Adipocyte (in vitro differentiated cells): ENCODE measurements at regions not wholly inside any gene's neighbourhood (a gene's known extent, or its start where the extent isn't known, plus 50 kb on each side); places are given as distances from the start of the nearest gene placed in this dataset.

Source experiments
- DNase-seq: peaks from one replicate; pipeline ENCODE4 v3.0.0-alpha.2; 2015; ENCODE audit warnings: low read depth
- H3K27me3 ChIP-seq: replicated peaks from 2 replicates; pipeline ENCODE4 v1.7.0; 2013; ENCODE audit warnings: mild to moderate bottlenecking, low read length, moderate library complexity; ENCODE audit not compliant: control insufficient read depth, insufficient read depth
- H3K36me3 ChIP-seq: 2 replicates; pipeline ENCODE4 v1.7.0; 2013; ENCODE audit warnings: low read length, mild to moderate bottlenecking, moderate library complexity; ENCODE audit not compliant: control insufficient read depth, insufficient read depth, severe bottlenecking
- H3K4me1 ChIP-seq: 2 replicates; pipeline ENCODE4 v1.7.0; 2013; ENCODE audit warnings: mild to moderate bottlenecking, low read length, moderate library complexity; ENCODE audit not compliant: control insufficient read depth, insufficient read depth
- H3K4me3 ChIP-seq: 2 replicates; pipeline ENCODE4 v1.7.0; 2013; ENCODE audit warnings: mild to moderate bottlenecking, low read length, moderate library complexity
- H3K9ac ChIP-seq: 2 replicates; pipeline ENCODE4 v1.7.0; 2013; ENCODE audit warnings: mild to moderate bottlenecking, low read length, moderate library complexity
- H3K9me3 ChIP-seq: 2 replicates; pipeline ENCODE4 v1.7.0; 2013; ENCODE audit warnings: mild to moderate bottlenecking, low read length, moderate library complexity; ENCODE audit not compliant: control insufficient read depth

DNA sequence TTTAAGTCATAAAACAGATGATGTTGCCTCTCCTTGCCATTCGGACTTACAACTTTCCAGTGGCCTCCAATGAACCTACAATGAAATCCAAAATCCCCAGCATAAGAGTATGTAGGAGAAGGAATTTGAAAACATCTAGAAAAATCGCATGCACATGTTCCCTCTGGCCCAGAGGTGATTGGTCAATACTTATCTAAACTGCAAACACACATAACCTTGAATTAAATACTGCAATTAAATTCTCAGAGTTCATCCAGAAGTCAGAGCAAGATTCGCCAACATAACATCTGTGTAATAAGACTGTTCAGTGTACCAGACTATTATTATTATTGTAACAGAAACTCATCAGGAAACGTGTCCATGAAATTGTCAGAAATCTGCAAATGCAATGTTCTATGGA lies 82.2 kb upstream of the USP29 start:
- Histone ChIP-seq H3K4me1 (no peaks in the 10 kb centered on the region), H3K4me3 (no peak overlapping the region), H3K27me3 (no peaks in the 10 kb centered on the region), H3K9me3 (peaks cover 13% of the 10 kb centered on the region), H3K9ac (no peak overlapping the region), H3K36me3 (no peaks in the 10 kb centered on the region)
- no peak for DNase-seq

DNA sequence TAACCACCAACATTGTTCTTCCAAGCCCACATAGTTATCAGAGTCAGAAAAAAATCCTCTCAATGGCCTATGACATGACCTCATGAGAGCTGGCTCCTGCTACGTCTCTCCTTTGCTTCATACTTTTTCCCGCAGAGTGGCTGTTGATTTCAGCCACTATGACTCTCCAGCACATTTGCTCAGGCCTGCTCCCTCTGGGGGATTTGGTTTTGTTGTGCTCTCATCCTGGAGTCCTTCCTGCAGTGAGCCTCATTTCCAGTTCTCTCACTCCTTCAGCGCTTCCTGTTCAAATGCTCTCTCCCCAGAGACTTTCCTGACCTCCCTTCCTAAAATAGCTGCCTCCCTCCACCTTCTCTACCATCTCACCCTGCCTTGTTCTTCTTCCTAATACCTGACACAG lies 72.0 kb upstream of the USP29 start:
- H3K27me3 ChIP-seq = no peaks in the 10 kb centered on the region
- peaks cover 8% of the 10 kb centered on the region for H3K9me3 ChIP-seq

DNA sequence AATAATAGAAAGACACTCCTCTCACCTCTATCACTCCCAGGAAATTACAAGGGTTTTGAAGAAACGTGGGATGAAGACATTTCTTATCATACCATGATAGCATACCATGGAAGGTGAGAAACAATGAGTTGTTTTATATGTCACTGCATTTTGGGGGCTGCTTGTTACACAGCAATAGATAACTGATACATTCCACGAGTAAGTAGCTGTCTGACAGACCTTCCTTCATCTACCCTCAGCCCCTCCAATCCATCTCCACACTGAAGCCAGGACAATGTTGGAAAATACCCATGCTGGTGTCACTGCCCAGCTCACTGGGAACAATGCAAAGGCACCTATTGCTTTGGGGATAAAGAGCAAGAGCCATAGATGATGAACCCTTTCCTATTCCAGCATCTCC lies 68.9 kb upstream of the USP29 start:
- Histone ChIP-seq H3K9ac (no peak overlapping the region), H3K9me3 (peaks cover 8% of the 10 kb centered on the region), H3K36me3 (no peaks in the 10 kb centered on the region), H3K4me3 (no peak overlapping the region), H3K27me3 (no peaks in the 10 kb centered on the region), H3K4me1 (no peaks in the 10 kb centered on the region)
- no peak for DNase-seq

More for the DNA sequence above, 72.0 kb upstream of the USP29 start:
- no peaks in the 10 kb centered on the region for H3K36me3 ChIP-seq
- no peak overlapping the region for H3K9ac ChIP-seq
- no peak overlapping the region for H3K4me3 ChIP-seq
- H3K4me1 ChIP-seq = no peaks in the 10 kb centered on the region
- DNase-seq = no peak

DNA sequence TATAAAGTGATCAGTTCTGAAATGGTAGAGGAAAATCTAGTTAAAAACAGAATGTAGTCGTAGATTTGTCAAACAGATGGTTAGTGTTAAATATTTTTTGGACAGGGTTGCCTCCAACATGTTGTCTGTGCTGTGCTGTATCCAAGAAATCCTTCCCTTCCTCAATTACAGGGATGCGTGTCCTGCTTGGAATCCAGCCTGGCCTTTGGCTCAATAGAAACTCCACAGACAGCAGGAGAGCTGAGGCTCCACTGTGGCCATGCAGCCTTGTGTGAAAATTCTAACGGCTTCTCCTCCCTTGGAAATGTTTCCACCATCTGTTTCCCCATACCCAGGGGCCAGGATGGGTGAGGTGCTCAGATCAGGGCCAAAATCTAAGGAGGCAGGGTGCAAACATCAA lies 67.7 kb upstream of the USP29 start:
- Histone ChIP-seq H3K36me3 (no peaks in the 10 kb centered on the region), H3K9ac (no peak overlapping the region), H3K27me3 (no peaks in the 10 kb centered on the region), H3K4me1 (no peaks in the 10 kb centered on the region), H3K9me3 (peaks cover 8% of the 10 kb centered on the region), H3K4me3 (no peak overlapping the region)
- no peak for DNase-seq

DNA sequence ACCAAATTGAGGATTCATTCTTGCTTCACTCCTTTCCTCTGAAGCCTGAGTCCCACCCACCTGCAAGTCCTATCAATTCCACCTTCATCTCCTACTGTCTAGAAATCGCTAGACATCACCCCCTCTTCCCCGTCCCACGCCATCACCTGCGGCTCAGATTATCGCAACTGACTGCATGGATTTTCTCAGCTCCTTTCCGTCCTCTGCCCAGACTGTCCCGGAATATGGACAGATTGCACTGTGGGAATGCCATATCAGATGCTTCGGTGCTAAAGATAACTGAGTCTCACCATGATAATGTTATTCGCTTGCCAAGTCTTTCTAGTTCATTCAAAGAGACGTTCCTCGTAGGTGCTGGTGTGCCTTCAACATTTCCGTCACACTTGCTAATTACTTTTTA lies 66.4 kb upstream of the USP29 start:
- DNase-seq = no peak
- H3K9me3 ChIP-seq = peaks cover 3% of the 10 kb centered on the region
- no peak overlapping the region for H3K4me3 ChIP-seq
- H3K4me1 ChIP-seq = no peaks in the 10 kb centered on the region
- H3K27me3 ChIP-seq = no peaks in the 10 kb centered on the region
- H3K9ac ChIP-seq = no peak overlapping the region
- no peaks in the 10 kb centered on the region for H3K36me3 ChIP-seq

DNA sequence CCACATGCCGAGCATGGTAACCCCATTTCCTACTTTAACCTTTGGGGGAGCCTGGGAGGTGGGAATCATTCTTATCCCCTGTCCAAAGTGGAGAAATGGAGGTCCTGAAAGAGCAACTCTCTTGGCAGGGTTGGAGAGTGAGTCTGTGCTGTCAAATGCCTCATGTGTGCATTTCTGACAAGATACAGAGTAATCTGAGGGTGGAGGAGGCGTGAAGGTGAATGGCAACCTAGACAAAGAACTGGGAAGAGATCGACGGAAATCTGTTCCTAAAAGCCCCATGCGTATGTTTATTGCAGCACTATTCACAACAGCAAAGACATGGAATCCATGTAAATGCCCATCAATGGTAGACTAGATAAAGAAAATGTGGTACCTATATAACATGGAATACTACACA lies 63.8 kb upstream of the USP29 start:
- Histone ChIP-seq H3K4me3 (no peak overlapping the region), H3K36me3 (no peaks in the 10 kb centered on the region), H3K4me1 (no peaks in the 10 kb centered on the region), H3K27me3 (no peaks in the 10 kb centered on the region), H3K9ac (no peak overlapping the region), H3K9me3 (peaks cover 3% of the 10 kb centered on the region)
- DNase-seq = no peak

DNA sequence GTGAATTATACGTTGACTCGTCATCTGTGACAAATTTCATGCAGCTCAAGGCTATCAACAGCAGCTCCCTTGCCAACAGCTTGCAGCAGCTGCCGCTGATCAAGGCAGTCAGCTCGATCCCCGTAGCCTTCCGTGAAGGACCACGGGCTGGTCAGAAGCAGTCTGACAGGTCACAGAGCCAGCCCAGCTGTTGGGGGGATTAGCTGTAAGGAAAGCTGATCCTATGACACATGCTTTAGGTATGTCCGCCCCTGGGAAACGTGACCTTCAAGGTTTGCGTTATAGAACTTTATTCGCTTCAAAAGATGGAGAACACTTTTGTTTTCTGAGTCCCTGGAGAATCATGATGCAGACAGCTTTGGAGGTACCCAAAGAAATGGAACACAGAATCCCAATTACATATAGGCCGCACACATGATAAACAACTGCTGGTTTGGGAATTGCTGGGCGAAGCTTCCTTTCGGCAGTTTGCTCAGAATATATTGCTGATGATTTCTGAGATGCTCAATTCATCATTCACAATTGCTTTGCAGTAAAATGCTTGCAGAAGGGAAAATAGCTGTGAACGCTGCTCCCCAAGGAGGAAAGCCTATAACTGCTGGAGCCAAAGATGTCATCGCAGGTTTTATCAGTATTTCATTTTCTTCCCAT lies 62.6 kb upstream of the USP29 start:
- Histone ChIP-seq H3K27me3 (no peaks in the 10 kb centered on the region), H3K9ac (no peak overlapping the region), H3K4me1 (no peaks in the 10 kb centered on the region), H3K36me3 (no peaks in the 10 kb centered on the region), H3K4me3 (no peak overlapping the region), H3K9me3 (peaks cover 3% of the 10 kb centered on the region)
- peak; percentile 40 for DNase-seq

DNA sequence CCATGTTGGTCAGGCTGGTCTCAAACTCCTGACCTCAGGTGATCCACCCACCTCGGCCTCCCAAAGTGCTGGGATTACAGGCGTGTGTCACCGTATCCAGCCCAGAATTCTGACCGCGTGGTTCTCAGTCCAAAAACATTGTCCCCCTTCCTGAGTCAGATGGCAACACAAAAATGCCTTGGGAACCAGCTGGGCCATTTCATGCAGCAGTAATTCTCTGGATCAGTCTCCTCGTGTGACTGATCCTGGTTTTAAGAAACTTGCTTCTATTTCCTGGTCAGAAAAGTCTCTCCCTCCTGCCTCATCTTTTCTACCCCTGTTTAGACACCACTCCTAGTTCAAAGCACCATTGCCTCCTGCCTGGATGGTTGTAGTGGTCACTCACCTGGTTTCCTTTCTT lies 60.9 kb upstream of the USP29 start:
- Histone ChIP-seq H3K9me3 (peaks cover 8% of the 10 kb centered on the region), H3K36me3 (no peaks in the 10 kb centered on the region), H3K4me1 (no peaks in the 10 kb centered on the region), H3K4me3 (no peak overlapping the region), H3K27me3 (no peaks in the 10 kb centered on the region), H3K9ac (no peak overlapping the region)
- DNase-seq = no peak

DNA sequence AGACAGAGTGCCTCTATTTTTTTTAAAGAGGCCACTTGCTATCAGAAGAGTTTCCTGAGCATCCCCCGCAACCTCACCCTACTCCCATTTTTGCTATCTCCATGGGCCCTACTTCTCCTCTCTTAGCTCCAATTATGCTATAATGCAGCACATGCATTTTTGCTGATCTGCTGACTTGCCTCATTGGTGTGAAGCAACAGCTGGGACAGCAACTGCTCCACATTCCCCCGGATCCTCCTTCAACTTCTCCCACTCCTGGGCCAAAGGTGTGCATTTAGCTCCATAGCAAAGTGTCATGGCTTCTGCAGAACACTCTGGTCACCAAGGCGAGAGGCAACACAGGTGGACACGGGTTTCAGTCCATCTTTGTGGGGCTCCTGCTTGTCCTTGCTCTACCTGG lies 56.7 kb upstream of the USP29 start:
- H3K9me3 ChIP-seq = peaks cover 12% of the 10 kb centered on the region
- no peaks in the 10 kb centered on the region for H3K4me1 ChIP-seq
- no peaks in the 10 kb centered on the region for H3K36me3 ChIP-seq
- H3K9ac ChIP-seq = no peak overlapping the region
- H3K27me3 ChIP-seq = no peaks in the 10 kb centered on the region
- H3K4me3 ChIP-seq = no peak overlapping the region
- DNase-seq = no peak

DNA sequence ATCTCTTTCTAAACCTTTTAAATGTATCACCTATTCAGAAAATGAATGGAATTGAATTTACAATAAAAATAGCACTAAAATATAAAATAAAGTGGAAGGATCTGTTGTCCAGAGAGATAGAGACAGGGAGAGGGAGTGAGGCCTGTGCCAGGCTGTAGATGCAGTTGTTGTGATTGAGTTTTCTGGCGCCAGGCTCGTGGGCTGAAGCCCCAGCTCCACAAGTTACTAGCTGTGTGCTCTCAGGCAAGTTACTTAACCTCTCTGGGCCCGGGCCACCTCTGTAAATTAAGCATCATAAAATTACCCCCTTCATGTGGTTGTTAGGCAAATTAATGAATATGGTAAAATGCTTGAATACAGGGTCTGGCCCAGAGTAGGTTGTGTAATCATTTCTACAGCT lies 52.3 kb upstream of the USP29 start:
- DNase-seq = no peak
- Histone ChIP-seq H3K9ac (no peak overlapping the region), H3K36me3 (no peaks in the 10 kb centered on the region), H3K4me1 (no peaks in the 10 kb centered on the region), H3K27me3 (no peaks in the 10 kb centered on the region), H3K4me3 (no peak overlapping the region), H3K9me3 (peaks cover 15% of the 10 kb centered on the region)

DNA sequence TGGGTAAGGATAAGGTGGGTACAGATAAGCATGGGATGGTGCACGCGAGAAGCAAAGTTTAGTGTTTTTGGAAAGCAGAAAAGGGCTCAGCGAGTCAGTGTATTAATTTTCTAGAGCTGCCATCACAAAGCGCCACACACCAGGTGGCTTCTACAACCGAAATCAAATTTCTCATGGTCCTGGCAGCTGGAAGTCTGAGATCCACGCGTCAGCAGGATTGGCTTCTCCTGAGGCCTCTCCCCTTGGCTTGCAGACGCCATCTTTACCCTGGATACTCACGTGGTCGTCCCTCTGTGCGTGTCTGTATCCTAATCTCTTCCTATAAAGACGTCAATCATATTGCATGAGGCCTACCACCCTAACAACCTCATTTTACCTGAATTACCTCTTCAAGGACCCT lies 51.5 kb upstream of the USP29 start:
- H3K4me3 ChIP-seq = no peak overlapping the region
- no peak overlapping the region for H3K9ac ChIP-seq
- DNase-seq = no peak
- H3K9me3 ChIP-seq = peaks cover 12% of the 10 kb centered on the region
- no peaks in the 10 kb centered on the region for H3K27me3 ChIP-seq
- H3K36me3 ChIP-seq = no peaks in the 10 kb centered on the region
- no peaks in the 10 kb centered on the region for H3K4me1 ChIP-seq
